ENCODE measurements at regions not wholly inside any gene's neighbourhood (a gene's known extent, or its start where the extent isn't known, plus 50 kb on each side); places are given as distances from the start of the nearest gene placed in this dataset.

DNA sequence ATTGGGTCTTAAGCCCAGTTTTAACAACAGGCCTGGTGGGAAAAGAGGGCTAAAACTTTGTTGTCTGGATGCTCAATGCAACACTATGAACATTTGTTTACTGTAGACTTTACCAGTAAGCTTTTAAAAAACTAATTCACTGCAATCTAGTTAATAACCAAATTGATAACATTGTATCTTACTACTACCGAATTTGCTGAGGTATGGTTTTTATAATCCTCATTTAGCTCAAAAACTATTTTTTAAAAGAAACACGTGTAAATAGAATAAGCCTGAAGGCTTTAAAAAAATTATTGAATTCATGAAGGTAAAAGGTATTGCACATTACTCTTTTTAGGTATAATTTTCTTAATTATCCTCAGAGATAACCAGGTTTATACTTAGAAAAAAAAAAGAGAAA is 500.6 kb downstream of the RWDD3 start:
- no peak overlapping the region for H4K8ac ChIP-seq (ENCODE audit: extremely low read depth, insufficient read depth, low read length)
- H3K79me2 ChIP-seq (ENCODE audit: control insufficient read depth in 1 of 2, insufficient read depth in 2 of 2, low read length in 2 of 2) = no peaks in the 10 kb centered on the region
- no peak overlapping the region for H2BK20ac ChIP-seq (ENCODE audit: low read length)
- no peak overlapping the region for H3K4ac ChIP-seq (replicated peaks; ENCODE audit: insufficient read length, low read depth, low read length)
- no peaks in the 10 kb centered on the region for H3K27me3 ChIP-seq (replicated peaks in 1 of 4; ENCODE audit: control insufficient read depth in 3 of 4, extremely low read depth in 1 of 4, insufficient read depth in 3 of 4, low read length in 3 of 4)
- no peak overlapping the region for H4K5ac ChIP-seq (ENCODE audit: insufficient read length, low read depth, low read length)
- CTCF ChIA-PET (ENCODE audit: partially characterized antibody) = interaction anchor here (0.6 to 1.0 kb wide), 4 partner anchors 15 to 204 kb away, joined by 3 to 4 read pairs (median 3); no protein-coding TSS in a partner anchor
- H3K4me1 ChIP-seq (replicated peaks in 1 of 4; ENCODE audit: control insufficient read depth in 3 of 4, insufficient read depth in 4 of 4, low read length in 3 of 4) = no peaks in the 10 kb centered on the region
- H3K4me2 ChIP-seq (ENCODE audit: insufficient read depth in 1 of 2, low read depth in 2 of 2, low read length in 2 of 2) = no peak overlapping the region
- H4K20me1 ChIP-seq (replicated peaks in 1 of 2; ENCODE audit: control insufficient read depth in 1 of 2, insufficient read depth in 2 of 2, low read length in 2 of 2) = no peaks in the 10 kb centered on the region
- no peak overlapping the region for H2AFZ ChIP-seq (ENCODE audit: low read length)
- no peak overlapping the region for H3K9ac ChIP-seq (replicated peaks in 1 of 4; ENCODE audit: extremely low read depth in 1 of 4, low read depth in 3 of 4, low read length in 3 of 4)
- FAIRE-seq (no peak), DNase-seq (ENCODE audit: low read depth in 1 of 2, low spot score in 2 of 2) (no peak)
- no peak overlapping the region for H2BK12ac ChIP-seq (ENCODE audit: low read depth, low read length)
- H2AK5ac ChIP-seq (ENCODE audit: low read depth, low read length) = no peak overlapping the region
- POLR2A ChIA-PET (ENCODE audit: partially characterized antibody) = no interaction called here
- no peak overlapping the region for H3K23ac ChIP-seq (ENCODE audit: insufficient read length)
- H3K9me3 ChIP-seq (ENCODE audit: insufficient read depth in 2 of 2, low read depth in 1 of 2, low read length in 1 of 2) = no peaks in the 10 kb centered on the region
- H3K56ac ChIP-seq (replicated peaks; ENCODE audit: insufficient read length, low read depth, low read length) = no peak overlapping the region
- H3K79me1 ChIP-seq (ENCODE audit: low read depth, low read length) = no peaks in the 10 kb centered on the region
- no peak overlapping the region for H3K27ac ChIP-seq (ENCODE audit: low read depth, low read length)
- H3K14ac ChIP-seq (ENCODE audit: insufficient read length) = no peak overlapping the region
- H4K91ac ChIP-seq (replicated peaks; ENCODE audit: insufficient read length, low read length) = no peak overlapping the region
- no peak overlapping the region for H2BK120ac ChIP-seq (replicated peaks; ENCODE audit: low read depth, low read length)
- no peak overlapping the region for H3K18ac ChIP-seq (ENCODE audit: extremely low read depth, low read length)
- H2BK15ac ChIP-seq (ENCODE audit: low read length) = no peak overlapping the region
- WGBS, 2 experiments (ENCODE audit: extremely low coverage in 1 of 2, insufficient coverage in 1 of 2, insufficient read length in 1 of 2, insufficient replicate concordance in 2 of 2, low coverage in 1 of 2, low lambda C conversion rate in 2 of 2, missing lambda C conversion rate in 1 of 2) = 91% methylated on average over 2 of the region's 2 CpGs; no CpG with 5 or more reads in 1 of the 2 experiments
- no peak overlapping the region for H2BK5ac ChIP-seq (ENCODE audit: low read depth, low read length)
- H3K36me3 ChIP-seq (ENCODE audit: control insufficient read depth in 2 of 4, insufficient read depth in 4 of 4, low read length in 3 of 4) = no peaks in the 10 kb centered on the region
- H3K23me2 ChIP-seq (ENCODE audit: low read depth, low read length) = no peaks in the 10 kb centered on the region
- H3K4me3 ChIP-seq (ENCODE audit: extremely low read depth in 1 of 4, insufficient read depth in 2 of 4, low read depth in 3 of 4, low read length in 4 of 4) = no peak overlapping the region
- TF ChIP-seq EP300 (IDR thresholded peaks at IDR 0.05; ENCODE audit: borderline replicate concordance in 1 of 2, low read depth in 2 of 2, low read length in 2 of 2) (no peak), RXRA (IDR thresholded peaks at IDR 0.05; ENCODE audit: insufficient read depth, low read depth, low read length) (no peak), POLR2A (IDR thresholded peaks at IDR 0.05; ENCODE audit: control extremely low read depth in 1 of 2, low read depth in 2 of 2, low read length in 2 of 2) (no peak), NANOG (IDR thresholded peaks at IDR 0.05; ENCODE audit: insufficient read depth, low read depth, low read length, poor library complexity, severe bottlenecking) (no peak), GABPA (IDR thresholded peaks at IDR 0.05; ENCODE audit: borderline replicate concordance, insufficient read depth, low read length) (no peak), KDM4A (IDR thresholded peaks at IDR 0.05; ENCODE audit: low read depth, low read length, severe bottlenecking) (no peak), CHD1 (IDR thresholded peaks at IDR 0.05; ENCODE audit: low read depth, low read length) (no peak), E2F6 (IDR thresholded peaks at IDR 0.05) (no peak), TAF1 (IDR thresholded peaks at IDR 0.05; ENCODE audit: low read depth, low read length) (no peak), SIRT6 (IDR thresholded peaks at IDR 0.05; ENCODE audit: low read length) (no peak), EZH2 (IDR thresholded peaks at IDR 0.05; ENCODE audit: low read depth, low read length, severe bottlenecking) (no peak), ASH2L (IDR thresholded peaks at IDR 0.05; ENCODE audit: low read length) (no peak)
- TF ChIP-seq, protein P1, sequence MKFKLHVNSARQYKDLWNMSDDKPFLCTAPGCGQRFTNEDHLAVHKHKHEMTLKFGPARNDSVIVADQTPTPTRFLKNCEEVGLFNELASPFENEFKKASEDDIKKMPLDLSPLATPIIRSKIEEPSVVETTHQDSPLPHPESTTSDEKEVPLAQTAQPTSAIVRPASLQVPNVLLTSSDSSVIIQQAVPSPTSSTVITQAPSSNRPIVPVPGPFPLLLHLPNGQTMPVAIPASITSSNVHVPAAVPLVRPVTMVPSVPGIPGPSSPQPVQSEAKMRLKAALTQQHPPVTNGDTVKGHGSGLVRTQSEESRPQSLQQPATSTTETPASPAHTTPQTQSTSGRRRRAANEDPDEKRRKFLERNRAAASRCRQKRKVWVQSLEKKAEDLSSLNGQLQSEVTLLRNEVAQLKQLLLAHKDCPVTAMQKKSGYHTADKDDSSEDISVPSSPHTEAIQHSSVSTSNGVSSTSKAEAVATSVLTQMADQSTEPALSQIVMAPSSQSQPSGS (IDR thresholded peaks at IDR 0.05; ENCODE audit: low read length) = no peak

All from H1 (cell line).